ENCODE measurements at regions not wholly inside any gene's neighbourhood (a gene's known extent, or its start where the extent isn't known, plus 50 kb on each side); places are given as distances from the start of the nearest gene placed in this dataset.

DNA sequence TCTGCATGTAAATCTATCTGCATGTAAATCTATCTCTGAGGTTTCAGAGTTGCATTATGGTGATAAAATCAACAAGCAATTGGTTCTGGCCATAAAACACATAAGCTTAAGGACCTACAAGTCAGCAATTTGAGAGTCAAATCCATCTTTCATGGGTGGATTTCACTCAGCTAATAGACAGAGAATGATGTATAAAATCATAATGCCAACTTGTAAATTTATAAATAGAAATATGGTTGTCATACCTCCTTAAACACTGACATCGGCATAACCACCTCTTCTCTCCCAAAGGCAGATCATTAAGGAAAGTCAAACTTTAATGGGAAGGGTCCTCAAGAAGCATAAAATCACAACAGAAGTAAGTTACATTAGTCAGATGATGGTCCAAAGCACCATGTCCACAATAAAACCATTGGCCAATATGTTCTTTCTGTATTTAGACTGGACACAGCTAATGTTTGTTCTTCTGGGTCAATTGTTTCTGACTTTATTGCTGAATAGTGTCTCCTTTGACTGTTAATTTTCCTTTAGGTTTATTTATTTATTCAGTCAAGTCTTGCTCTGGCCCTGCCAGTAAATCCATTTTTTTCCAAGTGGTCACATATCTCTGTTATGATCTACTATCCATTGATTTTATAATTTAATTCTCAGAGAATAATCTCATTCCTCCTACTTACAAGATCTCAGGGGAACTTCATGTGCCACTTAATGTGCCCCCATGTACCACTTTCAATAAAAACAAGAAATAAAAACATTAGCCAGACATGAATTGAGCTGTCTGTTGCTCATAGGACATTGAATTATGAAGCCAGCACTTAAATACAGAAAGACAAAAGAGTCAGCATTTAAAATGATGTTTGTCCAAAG lies 382.9 kb upstream of the IRAK1BP1 start:
- DNase-seq (ENCODE audit: low read depth, low spot score), result no peak
- H3K4me3 ChIP-seq (ENCODE audit: low read depth, low read length), result no peak overlapping the region
- ChIA-PET POLR2A (no interaction called here), CTCF (interaction anchor here (0.8 kb wide), 1 partner anchor 8 kb away, joined by 4 read pairs; no protein-coding TSS in a partner anchor)
- TF ChIP-seq, protein P1, sequence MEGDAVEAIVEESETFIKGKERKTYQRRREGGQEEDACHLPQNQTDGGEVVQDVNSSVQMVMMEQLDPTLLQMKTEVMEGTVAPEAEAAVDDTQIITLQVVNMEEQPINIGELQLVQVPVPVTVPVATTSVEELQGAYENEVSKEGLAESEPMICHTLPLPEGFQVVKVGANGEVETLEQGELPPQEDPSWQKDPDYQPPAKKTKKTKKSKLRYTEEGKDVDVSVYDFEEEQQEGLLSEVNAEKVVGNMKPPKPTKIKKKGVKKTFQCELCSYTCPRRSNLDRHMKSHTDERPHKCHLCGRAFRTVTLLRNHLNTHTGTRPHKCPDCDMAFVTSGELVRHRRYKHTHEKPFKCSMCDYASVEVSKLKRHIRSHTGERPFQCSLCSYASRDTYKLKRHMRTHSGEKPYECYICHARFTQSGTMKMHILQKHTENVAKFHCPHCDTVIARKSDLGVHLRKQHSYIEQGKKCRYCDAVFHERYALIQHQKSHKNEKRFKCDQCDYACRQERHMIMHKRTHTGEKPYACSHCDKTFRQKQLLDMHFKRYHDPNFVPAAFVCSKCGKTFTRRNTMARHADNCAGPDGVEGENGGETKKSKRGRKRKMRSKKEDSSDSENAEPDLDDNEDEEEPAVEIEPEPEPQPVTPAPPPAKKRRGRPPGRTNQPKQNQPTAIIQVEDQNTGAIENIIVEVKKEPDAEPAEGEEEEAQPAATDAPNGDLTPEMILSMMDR (IDR thresholded peaks at IDR 0.05; ENCODE audit: insufficient read depth, low read length, missing control alignments), result no peak

DNA sequence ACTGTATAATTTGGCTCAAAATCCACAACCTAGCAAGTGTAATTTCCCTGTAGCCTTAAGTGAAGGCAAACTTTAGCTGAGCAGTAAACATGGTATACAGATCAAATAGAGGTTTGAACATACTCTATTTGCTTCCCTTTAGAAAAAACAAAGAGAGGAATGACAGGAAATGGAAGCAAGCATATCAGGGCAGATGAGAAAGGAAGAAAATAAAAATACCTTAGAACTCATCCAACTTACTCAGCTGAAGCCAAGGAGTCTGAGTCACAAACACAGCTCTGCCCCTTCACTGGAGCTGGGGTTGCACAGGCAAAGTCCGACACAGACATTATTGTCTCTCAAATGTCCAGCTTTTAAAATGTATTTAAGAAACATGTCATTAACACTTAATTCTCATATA lies 379.9 kb upstream of the IRAK1BP1 start:
- ChIA-PET POLR2A (no interaction called here), CTCF (interaction anchor here (1.0 kb wide), 1 partner anchor 111 kb away, joined by 3 read pairs; no protein-coding TSS in a partner anchor)
- no peak overlapping the region for H3K4me3 ChIP-seq (ENCODE audit: low read depth, low read length)
- DNase-seq (ENCODE audit: low read depth, low spot score), result no peak
- TF ChIP-seq, protein P1 (IDR thresholded peaks at IDR 0.05; ENCODE audit: insufficient read depth, low read length, missing control alignments), result no peak

DNA sequence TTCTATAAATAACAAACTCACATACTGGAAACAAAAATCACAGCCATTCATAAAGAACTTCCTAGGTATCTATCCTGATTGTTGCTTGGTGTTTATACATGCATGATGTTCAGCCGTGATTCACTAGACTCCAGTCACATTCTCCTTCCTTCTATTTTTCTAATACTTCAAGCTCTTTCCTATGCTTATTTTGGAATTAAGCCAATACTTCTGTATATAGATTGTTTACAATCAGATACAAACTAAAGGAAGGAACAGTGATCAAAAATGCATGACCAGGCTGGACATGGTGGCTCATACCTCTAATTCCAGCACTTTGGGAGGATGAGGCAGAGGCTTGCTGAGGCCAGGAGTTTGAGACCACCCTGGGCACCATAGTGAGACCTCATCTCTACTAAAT lies 377.5 kb upstream of the IRAK1BP1 start:
- no peak for DNase-seq (ENCODE audit: low read depth, low spot score)
- ChIA-PET POLR2A (no interaction called here), CTCF (no interaction called here)

DNA sequence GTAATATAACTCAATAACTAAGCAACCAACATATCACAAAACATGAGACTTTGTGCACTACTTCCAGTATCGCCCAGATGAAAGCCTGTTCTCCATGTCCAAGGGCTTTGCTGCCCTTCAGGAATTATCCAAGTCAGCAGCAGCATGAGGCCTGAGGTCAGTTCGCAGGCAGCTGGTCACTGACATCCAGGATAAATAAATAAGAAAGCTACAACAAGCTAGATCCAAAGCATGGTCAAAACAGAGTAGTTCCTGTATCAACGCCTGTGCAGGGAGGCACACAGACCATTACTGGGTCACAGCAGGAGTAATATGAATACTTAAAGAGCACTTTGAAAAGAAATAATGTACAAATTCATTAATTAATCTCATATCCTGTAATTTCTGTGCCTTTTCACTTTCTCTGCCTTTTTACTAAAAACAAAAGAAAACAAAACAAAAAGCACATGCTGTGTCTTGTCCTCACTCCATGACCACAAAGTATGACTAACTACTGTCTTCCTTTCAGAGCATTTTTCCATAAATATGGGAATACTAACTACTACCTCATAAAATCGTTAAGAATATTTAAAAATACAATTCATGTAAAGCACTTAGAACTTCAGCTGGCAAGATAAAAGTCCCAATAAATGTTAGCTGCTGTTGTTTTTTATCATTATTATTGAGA lies 374.9 kb upstream of the IRAK1BP1 start:
- TF ChIP-seq, protein P1 (IDR thresholded peaks at IDR 0.05; ENCODE audit: insufficient read depth, low read length, missing control alignments), result no peak
- H3K4me3 ChIP-seq (ENCODE audit: low read depth, low read length), result no peak overlapping the region
- ChIA-PET CTCF (interaction anchor here (0.9 kb wide), 1 partner anchor 9 kb away, joined by 4 read pairs; no protein-coding TSS in a partner anchor), POLR2A (no interaction called here)
- DNase-seq (ENCODE audit: low read depth, low spot score), result no peak

More for the DNA sequence above, 377.5 kb upstream of the IRAK1BP1 start:
- TF ChIP-seq, protein P1 (IDR thresholded peaks at IDR 0.05; ENCODE audit: insufficient read depth, low read length, missing control alignments), result no peak
- no peak overlapping the region for H3K4me3 ChIP-seq (ENCODE audit: low read depth, low read length)

DNA sequence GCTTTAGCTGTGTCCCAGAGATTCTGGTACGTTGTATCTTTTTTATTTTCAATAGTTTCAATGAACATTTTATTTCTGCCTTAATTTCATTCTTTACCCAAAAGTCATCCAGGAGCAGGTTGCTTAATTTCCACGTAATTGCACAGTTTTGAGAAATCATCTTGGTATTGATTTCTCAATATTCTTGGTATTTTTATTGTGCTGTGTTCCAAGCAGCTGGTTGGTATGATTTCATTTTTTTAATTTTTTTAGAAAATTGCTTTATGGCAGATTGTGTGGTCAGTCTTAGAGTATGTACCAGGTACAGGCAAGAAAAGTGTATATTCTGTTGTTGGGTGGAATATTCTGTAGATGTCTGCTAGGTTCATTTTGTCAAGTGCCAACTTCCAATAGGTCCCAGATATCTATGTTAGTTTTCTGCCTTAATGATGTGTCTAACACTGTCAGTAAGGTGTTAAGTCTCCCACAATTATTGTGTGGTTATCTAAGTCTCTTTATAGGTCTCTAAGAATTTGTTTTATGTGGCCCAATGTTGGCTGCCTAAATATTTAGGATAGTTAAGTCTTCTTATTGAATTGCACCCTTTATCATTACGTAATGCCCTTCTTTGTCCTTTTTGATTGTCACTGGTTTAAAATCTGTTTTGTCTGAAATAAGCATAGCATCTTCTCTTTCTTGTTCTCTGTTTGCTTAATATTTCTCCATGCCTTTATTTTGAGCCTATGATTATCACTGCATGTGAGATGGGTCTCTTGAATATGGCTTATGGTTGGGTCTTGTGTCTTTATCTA lies 366.9 kb upstream of the IRAK1BP1 start:
- TF ChIP-seq, protein P1 (IDR thresholded peaks at IDR 0.05; ENCODE audit: insufficient read depth, low read length, missing control alignments), result no peak
- POLR2A ChIA-PET, result no interaction called here
- H3K4me3 ChIP-seq (ENCODE audit: low read depth, low read length), result no peak overlapping the region
- no peak for DNase-seq (ENCODE audit: low read depth, low spot score)
- CTCF ChIA-PET, result no interaction called here

Measured in AG04449 (cell line).